OCI-LY3 (cell line): ENCODE measurements at regions not wholly inside any gene's neighbourhood (a gene's known extent, or its start where the extent isn't known, plus 50 kb on each side); places are given as distances from the start of the nearest gene placed in this dataset.

Experiments used
- CTCF ChIP-seq: fragments of 200-600, 300-600 bp; sonication (generic); IDR thresholded peaks from 2 replicates; pipeline ENCODE4 v1.5.1; 2014; ENCODE audit warnings: antibody characterized with exemption, low read length, low read depth
- EZH2phosphoT487 ChIP-seq: fragments of 200-600 bp; shearing (Covaris generic); IDR thresholded peaks from 2 replicates; pipeline ENCODE4 v1.6.1; 2018; ENCODE audit warnings: antibody characterized with exemption, mixed run types, low read depth

- TF ChIP-seq CTCF (no peak), EZH2phosphoT487 (no peak)
Measured at GRCh38 chr13:40013554-40013953, 358.1 kb downstream of the COG6 start.
